Smooth muscle cell (in vitro differentiated cells): ENCODE measurements at regions not wholly inside any gene's neighbourhood (a gene's known extent, or its start where the extent isn't known, plus 50 kb on each side); places are given as distances from the start of the nearest gene placed in this dataset.

Source experiments
- DNase-seq: peaks from one replicate; lab custom pipeline; 2025; ENCODE audit not compliant: unreplicated experiment; lab: John Stamatoyannopoulos, UW
- H2AFZ ChIP-seq: fragments of 200-600 bp; sonication (generic); 2 replicates; pipeline ENCODE4 v1.6.0; 2016; ENCODE audit warnings: antibody characterized with exemption, low read depth, mild to moderate bottlenecking
- H3F3A ChIP-seq: fragments of 200-600 bp; sonication (generic); 2 replicates; pipeline ENCODE4 v1.6.0; 2017; ENCODE audit warnings: antibody characterized with exemption, low read depth
- H3K27ac ChIP-seq: fragments of 200-600 bp; sonication (generic); 2 replicates; pipeline ENCODE4 v1.5.1; 2016; ENCODE audit warnings: low read depth, mild to moderate bottlenecking
- H3K27me3 ChIP-seq: fragments of 200-600 bp; sonication (generic); 2 replicates; pipeline ENCODE4 v1.6.1; 2016; ENCODE audit warnings: low read depth, mild to moderate bottlenecking
- H3K36me3 ChIP-seq: fragments of 200-600 bp; sonication (generic); 2 replicates; pipeline ENCODE4 v1.5.1; 2016; ENCODE audit warnings: low read depth
- H3K4me1 ChIP-seq: fragments of 200-600 bp; sonication (generic); 2 replicates; pipeline ENCODE4 v1.5.1; 2016; ENCODE audit warnings: low read depth
- H3K4me2 ChIP-seq: fragments of 200-600 bp; sonication (generic); 2 replicates; pipeline ENCODE4 v1.6.0; 2016; ENCODE audit warnings: mild to moderate bottlenecking
- H3K4me3 ChIP-seq: fragments of 200-600 bp; sonication (generic); 2 replicates; pipeline ENCODE4 v1.5.1; 2016; ENCODE audit warnings: mild to moderate bottlenecking
- H3K79me2 ChIP-seq: fragments of 200-600 bp; sonication (generic); 2 replicates; pipeline ENCODE4 v1.6.0; 2016; ENCODE audit warnings: low read depth, mild to moderate bottlenecking
- H3K9ac ChIP-seq: fragments of 200-600 bp; sonication (generic); 2 replicates; pipeline ENCODE4 v1.6.0; 2016; ENCODE audit warnings: low read depth
- H3K9me3 ChIP-seq: fragments of 200-600 bp; sonication (generic); replicated peaks from 2 replicates; pipeline ENCODE4 v1.5.1; 2016; ENCODE audit warnings: low read depth
- H4K20me1 ChIP-seq: fragments of 200-600 bp; sonication (generic); 2 replicates; pipeline ENCODE4 v1.6.0; 2016; ENCODE audit warnings: low read depth
- WGBS: methylation state at CpG from one replicate; pipeline ENCODE4 v1.1.7; 2016; ENCODE audit warnings: low lambda C conversion rate; 5-methylcytosine and 5-hydroxymethylcytosine counted together
- TF ChIP-seq, protein P1 (sequence below): fragments of 200-600 bp; sonication (generic); IDR thresholded peaks from 2 replicates; pipeline ENCODE4 v1.5.1; 2017; ENCODE audit warnings: borderline replicate concordance, mild to moderate bottlenecking, antibody characterized with exemption; ENCODE audit not compliant: insufficient read depth, poor library complexity, severe bottlenecking

GRCh38 chr3:103025880-103026279, 591.1 kb downstream of the ZPLD1 start:
- Histone ChIP-seq H3K4me1 (no peaks in the 10 kb centered on the region), H3K4me3 (no peak overlapping the region), H3F3A (no peaks in the 10 kb centered on the region), H3K27ac (no peak overlapping the region), H3K27me3 (no peaks in the 10 kb centered on the region), H3K36me3 (no peaks in the 10 kb centered on the region), H3K4me2 (no peak overlapping the region), H3K9ac (no peak overlapping the region), H3K79me2 (no peaks in the 10 kb centered on the region), H4K20me1 (no peaks in the 10 kb centered on the region), H3K9me3 (no peaks in the 10 kb centered on the region), H2AFZ (no peak overlapping the region)
- DNase-seq: no peak
- TF ChIP-seq, protein P1, sequence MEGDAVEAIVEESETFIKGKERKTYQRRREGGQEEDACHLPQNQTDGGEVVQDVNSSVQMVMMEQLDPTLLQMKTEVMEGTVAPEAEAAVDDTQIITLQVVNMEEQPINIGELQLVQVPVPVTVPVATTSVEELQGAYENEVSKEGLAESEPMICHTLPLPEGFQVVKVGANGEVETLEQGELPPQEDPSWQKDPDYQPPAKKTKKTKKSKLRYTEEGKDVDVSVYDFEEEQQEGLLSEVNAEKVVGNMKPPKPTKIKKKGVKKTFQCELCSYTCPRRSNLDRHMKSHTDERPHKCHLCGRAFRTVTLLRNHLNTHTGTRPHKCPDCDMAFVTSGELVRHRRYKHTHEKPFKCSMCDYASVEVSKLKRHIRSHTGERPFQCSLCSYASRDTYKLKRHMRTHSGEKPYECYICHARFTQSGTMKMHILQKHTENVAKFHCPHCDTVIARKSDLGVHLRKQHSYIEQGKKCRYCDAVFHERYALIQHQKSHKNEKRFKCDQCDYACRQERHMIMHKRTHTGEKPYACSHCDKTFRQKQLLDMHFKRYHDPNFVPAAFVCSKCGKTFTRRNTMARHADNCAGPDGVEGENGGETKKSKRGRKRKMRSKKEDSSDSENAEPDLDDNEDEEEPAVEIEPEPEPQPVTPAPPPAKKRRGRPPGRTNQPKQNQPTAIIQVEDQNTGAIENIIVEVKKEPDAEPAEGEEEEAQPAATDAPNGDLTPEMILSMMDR: no peak

DNA sequence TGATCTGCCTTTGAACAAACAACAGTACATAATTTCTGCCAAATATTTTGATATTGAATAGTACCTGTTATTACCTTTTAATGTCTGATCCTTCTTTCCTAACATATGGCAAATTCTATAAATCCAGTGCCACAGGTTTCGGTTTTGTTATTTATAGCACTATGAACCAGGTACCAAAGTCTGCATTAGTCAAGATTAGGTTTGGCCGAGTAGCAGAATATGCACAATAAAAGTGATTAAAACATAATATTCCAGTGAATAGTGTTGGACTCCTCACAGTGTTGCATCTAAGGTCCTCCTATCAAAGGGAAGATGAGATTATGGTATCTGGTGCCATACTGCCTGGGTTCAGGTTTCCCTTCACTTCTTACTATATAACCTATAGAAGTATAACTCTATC, 599.0 kb downstream of the ZPLD1 start:
- no peak overlapping the region for H3K9ac ChIP-seq
- no peak for DNase-seq
- H3K36me3 ChIP-seq: no peaks in the 10 kb centered on the region
- no peaks in the 10 kb centered on the region for H3K4me1 ChIP-seq
- WGBS: 92% methylated on average over 2 of the region's 2 CpGs
- H3K4me3 ChIP-seq: no peak overlapping the region
- TF ChIP-seq, protein P1: no peak
- H3K27ac ChIP-seq: no peak overlapping the region
- no peaks in the 10 kb centered on the region for H3K27me3 ChIP-seq
- no peak overlapping the region for H3K4me2 ChIP-seq
- H2AFZ ChIP-seq: no peak overlapping the region
- no peaks in the 10 kb centered on the region for H3K79me2 ChIP-seq
- no peaks in the 10 kb centered on the region for H3F3A ChIP-seq
- no peaks in the 10 kb centered on the region for H4K20me1 ChIP-seq
- no peaks in the 10 kb centered on the region for H3K9me3 ChIP-seq

DNA sequence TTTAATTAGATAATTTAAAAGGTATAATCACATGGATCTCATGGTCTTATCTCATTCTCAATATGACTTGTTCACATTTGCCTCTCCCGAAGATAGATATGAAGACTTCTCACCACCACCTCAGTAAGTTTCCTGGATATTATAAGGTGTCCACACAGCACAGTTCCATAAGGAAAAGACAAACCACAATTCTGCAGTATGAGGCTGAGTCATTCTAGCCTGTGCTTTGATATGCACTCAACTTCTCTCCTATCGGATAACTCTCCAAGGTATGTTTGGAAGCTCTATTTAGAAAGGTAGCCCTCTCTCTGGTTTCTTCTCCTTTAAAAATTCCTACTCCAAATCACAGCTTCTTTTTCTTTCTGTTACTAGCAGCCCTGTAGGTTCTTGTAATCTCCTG, 612.8 kb downstream of the ZPLD1 start:
- H3K4me3 ChIP-seq: no peak overlapping the region
- peak overlapping the region; percentile 22 for H3K27ac ChIP-seq
- H3K79me2 ChIP-seq: no peaks in the 10 kb centered on the region
- H2AFZ ChIP-seq: no peak overlapping the region
- H3K4me1 ChIP-seq: peaks cover 4% of the 10 kb centered on the region
- DNase-seq: no peak
- H3K9ac ChIP-seq: no peak overlapping the region
- H3K27me3 ChIP-seq: no peaks in the 10 kb centered on the region
- WGBS: 27% methylated on average over 2 of the region's 2 CpGs
- H3K4me2 ChIP-seq: peak overlapping the region; percentile 68
- H3K36me3 ChIP-seq: no peaks in the 10 kb centered on the region
- TF ChIP-seq, protein P1: no peak
- no peaks in the 10 kb centered on the region for H4K20me1 ChIP-seq
- no peaks in the 10 kb centered on the region for H3K9me3 ChIP-seq
- H3F3A ChIP-seq: no peaks in the 10 kb centered on the region

- no peak for DNase-seq
- Histone ChIP-seq H3K4me3 (no peak overlapping the region), H3K4me1 (peaks cover 4% of the 10 kb centered on the region), H3K27me3 (no peaks in the 10 kb centered on the region), H3K79me2 (no peaks in the 10 kb centered on the region), H3K9ac (no peak overlapping the region), H2AFZ (no peak overlapping the region), H3K27ac (peak overlapping the region; percentile 22), H3K4me2 (peak overlapping the region; percentile 68), H3F3A (no peaks in the 10 kb centered on the region), H3K9me3 (no peaks in the 10 kb centered on the region), H3K36me3 (no peaks in the 10 kb centered on the region), H4K20me1 (no peaks in the 10 kb centered on the region)
- TF ChIP-seq, protein P1: no peak
- WGBS: 76% methylated on average over 5 of the region's 5 CpGs
Measured at GRCh38 chr3:103048068-103048722, 613.4 kb downstream of the ZPLD1 start.
